Ascending aorta (tissue), 2 donors: ENCODE measurements at regions not wholly inside any gene's neighbourhood (a gene's known extent, or its start where the extent isn't known, plus 50 kb on each side); places are given as distances from the start of the nearest gene placed in this dataset.

Source experiments
- DNase-seq, 2 donors: peaks; one replicate each; pipeline ENCODE4 v3.0.0-alpha.2; 2019; ENCODE audit warnings: low spot score in 2 of 2
- H3K27ac ChIP-seq, 2 donors: fragments of 200-600 bp; sonication (generic); one replicate each; pipeline ENCODE4 v1.5.1; 2016 to 2017; ENCODE audit warnings: mild to moderate bottlenecking in 1 of 2
- H3K27me3 ChIP-seq: fragments of 200-600 bp; sonication (generic); one replicate; pipeline ENCODE4 v1.5.1; 2017
- H3K36me3 ChIP-seq, 2 donors: fragments of 200-600 bp; sonication (generic); one replicate each; pipeline ENCODE4 v1.5.1; 2016
- H3K4me1 ChIP-seq, 2 donors: fragments of 200-600 bp; sonication (generic); one replicate each; pipeline ENCODE4 v1.5.1; 2016 to 2017; ENCODE audit warnings: mild to moderate bottlenecking in 1 of 2
- H3K4me3 ChIP-seq, 2 donors: fragments of 200-600 bp; sonication (generic); one replicate each; pipeline ENCODE4 v1.5.1; 2016 to 2017; ENCODE audit warnings: mild to moderate bottlenecking in 1 of 2
- H3K9me3 ChIP-seq, 2 donors: fragments of 200-600 bp; sonication (generic); one replicate each; pipeline ENCODE4 v1.5.1; 2016
- CTCF ChIP-seq, 3 experiments: fragments of 200-600 bp in 2 of 3; fragments of 450-650 bp in 1 of 3; sonication (generic) in 2 of 3; IDR thresholded peaks; one replicate each; pipeline ENCODE4 v1.5.1; 2016 to 2019; ENCODE audit warnings: antibody characterized with exemption in 3 of 3, mild to moderate bottlenecking in 1 of 3, moderate library complexity in 1 of 3
- intact Hi-C: fragments of 100-400 bp; cut with DNase I; formaldehyde crosslinking; loops from one replicate; pipeline ENCODE4 v1.15.1; 2023

GRCh38 chr5:7016999-7017747, 303.9 kb downstream of the TENT4A start:
- H3K27me3 ChIP-seq = no peaks in the 10 kb centered on the region
- H3K4me1 ChIP-seq = no peaks in the 10 kb centered on the region
- no peak overlapping the region for H3K4me3 ChIP-seq
- TF ChIP-seq CTCF (IDR thresholded peaks at IDR 0.05) = no peak
- intact Hi-C loops = no loop called here
- peaks cover 0 to 4% of the 10 kb centered on the region in 2 donors for H3K9me3 ChIP-seq
- DNase-seq = no peak
- H3K36me3 ChIP-seq = no peaks in the 10 kb centered on the region
- H3K27ac ChIP-seq = no peak overlapping the region

GRCh38 chr5:7018198-7018597, 305.0 kb downstream of the TENT4A start:
- H3K9me3 ChIP-seq = peaks cover 3 to 14% of the 10 kb centered on the region in 2 donors
- no peaks in the 10 kb centered on the region for H3K27me3 ChIP-seq
- H3K4me3 ChIP-seq = no peak overlapping the region
- no peaks in the 10 kb centered on the region for H3K4me1 ChIP-seq
- H3K27ac ChIP-seq = no peak overlapping the region
- intact Hi-C loops = no loop called here
- no peaks in the 10 kb centered on the region for H3K36me3 ChIP-seq
- TF ChIP-seq CTCF (IDR thresholded peaks at IDR 0.05) = no peak
- no peak for DNase-seq

- H3K27me3 ChIP-seq = no peaks in the 10 kb centered on the region
- H3K9me3 ChIP-seq = peaks cover 5 to 14% of the 10 kb centered on the region in 2 donors
- no peak for TF ChIP-seq CTCF (IDR thresholded peaks at IDR 0.05)
- no peaks in the 10 kb centered on the region for H3K4me1 ChIP-seq
- no peaks in the 10 kb centered on the region for H3K36me3 ChIP-seq
- no peak overlapping the region for H3K27ac ChIP-seq
- intact Hi-C loops = no loop called here
- H3K4me3 ChIP-seq = no peak overlapping the region
- no peak for DNase-seq
Observed at GRCh38 chr5:7018601-7019000, 305.4 kb downstream of the TENT4A start.

GRCh38 chr5:7036192-7036835, 323.1 kb downstream of the TENT4A start:
- Histone ChIP-seq H3K4me1 (no peaks in the 10 kb centered on the region), H3K27ac (no peak overlapping the region), H3K9me3 (no peaks in the 10 kb centered on the region), H3K36me3 (no peaks in the 10 kb centered on the region), H3K4me3 (no peak overlapping the region), H3K27me3 (no peaks in the 10 kb centered on the region)
- intact Hi-C loops = no loop called here
- DNase-seq = no peak
- no peak for TF ChIP-seq CTCF (IDR thresholded peaks at IDR 0.05)

- Histone ChIP-seq H3K27ac (no peak overlapping the region), H3K36me3 (no peaks in the 10 kb centered on the region), H3K4me3 (no peak overlapping the region), H3K4me1 (no peaks in the 10 kb centered on the region), H3K9me3 (no peaks in the 10 kb centered on the region), H3K27me3 (no peaks in the 10 kb centered on the region)
- intact Hi-C loops = no loop called here
- no peak for DNase-seq
- no peak for TF ChIP-seq CTCF (IDR thresholded peaks at IDR 0.05)
Observed at GRCh38 chr5:7039074-7039473, 325.8 kb downstream of the TENT4A start.
